Right ventricle myocardium inferior (tissue), 1 donor: ENCODE measurements at regions not wholly inside any gene's neighbourhood (a gene's known extent, or its start where the extent isn't known, plus 50 kb on each side); places are given as distances from the start of the nearest gene placed in this dataset.

Experiments used
- ATAC-seq: fragments of 200-7000 bp; cut with Tn5 transposase; one replicate; pipeline ENCODE4 v1.9.1; 2020; ENCODE audit warnings: mild to moderate bottlenecking, moderate library complexity
- DNase-seq: peaks from one replicate; pipeline ENCODE4 v3.0.0; 2021; ENCODE audit errors: missing footprints
- intact Hi-C: fragments of 100-400 bp; cut with DNase I; formaldehyde crosslinking; loops from one replicate; pipeline ENCODE4 v1.11.0; 2022
- donor health status: DM: no; HTN: yes; CAD: no; lungs with severe emphysema.

- ATAC-seq: no peak
- intact Hi-C loops: no loop called here
- DNase-seq: no peak
Measured at GRCh38 chr10:130637089-130637676, 501.0 kb downstream of the GLRX3 start.

- ATAC-seq: no peak
- intact Hi-C loops: no loop called here
- no peak for DNase-seq
Measured at GRCh38 chr10:130638991-130639390, 502.8 kb downstream of the GLRX3 start.

- ATAC-seq: no peak
Measured at GRCh38 chr10:130642926-130643325, 506.7 kb downstream of the GLRX3 start.

GRCh38 chr10:130647341-130647740 lies 511.1 kb downstream of the GLRX3 start:
- peak; percentile 49 for DNase-seq
- no peak for ATAC-seq
- intact Hi-C loops: no loop called here

More at GRCh38 chr10:130642926-130643325, 506.7 kb downstream of the GLRX3 start:
- no peak for DNase-seq
- intact Hi-C loops: no loop called here

GRCh38 chr10:130648807-130649206 lies 512.6 kb downstream of the GLRX3 start:
- DNase-seq (no peak), ATAC-seq (no peak)
- intact Hi-C loops: no loop called here

GRCh38 chr10:130652544-130652943 lies 516.4 kb downstream of the GLRX3 start:
- ATAC-seq (no peak), DNase-seq (no peak)
- intact Hi-C loops: no loop called here

GRCh38 chr10:130652964-130653578 lies 516.9 kb downstream of the GLRX3 start:
- DNase-seq (no peak), ATAC-seq (peak; percentile 10)
- intact Hi-C loops: no loop called here

GRCh38 chr10:130654726-130655125 lies 518.5 kb downstream of the GLRX3 start:
- intact Hi-C loops: no loop called here
- DNase-seq (no peak), ATAC-seq (no peak)

GRCh38 chr10:130655313-130656186 lies 519.4 kb downstream of the GLRX3 start:
- no peak for DNase-seq
- no peak for ATAC-seq
- intact Hi-C loops: no loop called here

- DNase-seq (no peak), ATAC-seq (no peak)
- intact Hi-C loops: no loop called here
Measured at GRCh38 chr10:130656187-130656575, 520.0 kb downstream of the GLRX3 start.

- no peak for ATAC-seq
- DNase-seq: no peak
- intact Hi-C loops: no loop called here
Measured at GRCh38 chr10:130656582-130657133, 520.5 kb downstream of the GLRX3 start.

- DNase-seq (no peak), ATAC-seq (no peak)
- intact Hi-C loops: no loop called here
Measured at GRCh38 chr10:130658687-130659290, 522.6 kb downstream of the GLRX3 start.

- no peak for DNase-seq
- ATAC-seq: no peak
- intact Hi-C loops: no loop called here
Measured at GRCh38 chr10:130659528-130659927, 523.3 kb downstream of the GLRX3 start.

GRCh38 chr10:130660266-130660665 lies 524.1 kb downstream of the GLRX3 start:
- intact Hi-C loops: loop anchor here (2.0 kb wide), 1 partner anchor 57 kb away; no protein-coding TSS in a partner anchor
- ATAC-seq (no peak), DNase-seq (no peak)

GRCh38 chr10:130661419-130661818 lies 525.2 kb downstream of the GLRX3 start:
- ATAC-seq (no peak), DNase-seq (no peak)
- intact Hi-C loops: loop anchor here (2.0 kb wide), 1 partner anchor 55 kb away; no protein-coding TSS in a partner anchor

- intact Hi-C loops: no loop called here
- DNase-seq: peak; percentile 42
- no peak for ATAC-seq
Measured at GRCh38 chr10:130662775-130663174, 526.6 kb downstream of the GLRX3 start.

- intact Hi-C loops: no loop called here
- DNase-seq (no peak), ATAC-seq (no peak)
Measured at GRCh38 chr10:130664526-130664925, 528.3 kb downstream of the GLRX3 start.

GRCh38 chr10:130666215-130666614 lies 530.0 kb downstream of the GLRX3 start:
- intact Hi-C loops: no loop called here
- ATAC-seq (no peak), DNase-seq (peak; percentile 58)

GRCh38 chr10:130686689-130687300 lies 550.6 kb downstream of the GLRX3 start:
- intact Hi-C loops: no loop called here
- DNase-seq (no peak), ATAC-seq (no peak)
